HCT116 (cell line): ENCODE measurements at regions not wholly inside any gene's neighbourhood (a gene's known extent, or its start where the extent isn't known, plus 50 kb on each side); places are given as distances from the start of the nearest gene placed in this dataset.

Experiments used
- ATAC-seq: fragments of 200-7000 bp; cut with Tn5 transposase; 2 replicates; pipeline ENCODE4 v1.9.1; 2020; ENCODE audit warnings: mild to moderate bottlenecking, moderate library complexity
- BruUV-seq: library from RNA; stranded (reverse); fragments of 400-500 nt; replicated peaks from 2 replicates; lab custom pipeline; 2021; lab: Mats Ljungman, UMichigan
- CTCF ChIA-PET: fragments of 300-600 bp; sonication (Branson Sonifier 250); formaldehyde crosslinking; loops from one replicate; lab custom pipeline; 2021; ENCODE audit warnings: antibody characterized with exemption; lab: Charles Lee
- POLR2A ChIA-PET: fragments of 300-600, 350-600 bp; sonication (Branson Sonifier 250); formaldehyde crosslinking; loops from one replicate; lab custom pipeline; 2021; ENCODE audit warnings: antibody characterized with exemption; lab: Charles Lee
- RAD21 ChIA-PET, 2 experiments: fragments of 300-600 bp; sonication (Branson Sonifier 250); formaldehyde crosslinking; loops; one replicate each; lab custom pipeline; 2023; ENCODE audit warnings: low total read pairs in 2 of 2; ENCODE audit not compliant: uncharacterized antibody in 2 of 2, unreplicated experiment in 2 of 2, low non-redundant PET in 1 of 2; lab: Charles Lee
- DNase-seq: peaks from one replicate; pipeline ENCODE4 v3.0.0-alpha.2; 2010; ENCODE audit warnings: low read depth, low spot score
- H2AFZ ChIP-seq: fragments of 200-600 bp; shearing (Covaris generic), sonication (generic); 2 replicates; pipeline ENCODE4 v1.6.1; 2017; ENCODE audit warnings: low read depth, mixed run types, mixed read lengths, antibody characterized with exemption, low read length; ENCODE audit not compliant: poor library complexity, severe bottlenecking
- H3K27ac ChIP-seq: 2 replicates; pipeline ENCODE4 v1.5.1; 2012; ENCODE audit warnings: low read depth, low read length
- H3K27me3 ChIP-seq: fragments of 200-600 bp; sonication (generic); 2 replicates; pipeline ENCODE4 v1.6.1; 2016; ENCODE audit warnings: mixed run types, low read length, mixed read lengths; ENCODE audit not compliant: insufficient read depth
- H3K36me3 ChIP-seq, 2 experiments: fragments of 200-500 bp in 1 of 2; fragments of 200-600 bp in 1 of 2; sonication (Bioruptor generic) in 1 of 2; sonication (generic) in 1 of 2; 2 replicates each; pipeline versions ENCODE4 v1.5.1 to v1.6.1; 2014 to 2016; ENCODE audit warnings: low read length in 2 of 2, inconsistent platforms in 1 of 2, mixed read lengths in 1 of 2, mixed run types in 1 of 2; ENCODE audit not compliant: insufficient read depth in 2 of 2, control insufficient read depth in 1 of 2
- H3K4me1 ChIP-seq, 2 experiments: fragments of 200-600 bp in 1 of 2; sonication (generic) in 1 of 2; 2 replicates each; pipeline versions ENCODE4 v1.5.1 to v1.6.1; 2012 to 2017; ENCODE audit warnings: low read length in 2 of 2, inconsistent platforms in 1 of 2, mild to moderate bottlenecking in 1 of 2, mixed read lengths in 1 of 2, mixed run types in 1 of 2, moderate library complexity in 1 of 2; ENCODE audit not compliant: insufficient read depth in 2 of 2, control insufficient read depth in 1 of 2
- H3K4me2 ChIP-seq: fragments of 200-600 bp; sonication (generic); 2 replicates; pipeline ENCODE4 v1.6.1; 2017; ENCODE audit warnings: mixed run types, low read length, mixed read lengths
- H3K4me3 ChIP-seq, 2 experiments: fragments of 200-600 bp in 1 of 2; sonication (generic) in 1 of 2; replicated peaks in 1 of 2; 2 replicates each; pipeline ENCODE4 v1.5.1; 2011 to 2016; ENCODE audit warnings: low read length in 2 of 2, control low read depth in 1 of 2, low read depth in 1 of 2, mild to moderate bottlenecking in 1 of 2, mixed read lengths in 1 of 2, mixed run types in 1 of 2
- H3K79me2 ChIP-seq: fragments of 200-600 bp; sonication (generic); 2 replicates; pipeline ENCODE4 v1.6.1; 2017; ENCODE audit warnings: mild to moderate bottlenecking, mixed run types, low read length, moderate library complexity, mixed read lengths; ENCODE audit not compliant: insufficient read depth
- H3K9ac ChIP-seq: fragments of 200-600 bp; sonication (generic); 2 replicates; pipeline ENCODE4 v1.6.1; 2016; ENCODE audit warnings: low read length, mixed read lengths
- H3K9me2 ChIP-seq: fragments of 200-600 bp; sonication (generic), shearing (Covaris generic); 2 replicates; pipeline ENCODE4 v1.6.1; 2017; ENCODE audit warnings: mixed run types, mild to moderate bottlenecking, moderate library complexity; ENCODE audit not compliant: insufficient read depth
- H3K9me3 ChIP-seq, 2 experiments: fragments of 200-500 bp in 1 of 2; fragments of 200-600 bp in 1 of 2; sonication (Bioruptor generic) in 1 of 2; sonication (generic) in 1 of 2; 2 replicates each; pipeline ENCODE4 v1.6.1; 2014 to 2017; ENCODE audit warnings: low read length in 2 of 2, mixed read lengths in 2 of 2, inconsistent platforms in 1 of 2, low read depth in 1 of 2, mild to moderate bottlenecking in 1 of 2, mixed run types in 1 of 2, moderate library complexity in 1 of 2; ENCODE audit not compliant: control insufficient read depth in 1 of 2, insufficient read depth in 1 of 2
- H4K20me1 ChIP-seq: fragments of 200-600 bp; sonication (generic), shearing (Covaris generic); 2 replicates; pipeline ENCODE4 v1.6.1; 2017; ENCODE audit warnings: mixed run types, mild to moderate bottlenecking, moderate library complexity; ENCODE audit not compliant: insufficient read depth
- ATF3 ChIP-seq: IDR thresholded peaks from 2 replicates; pipeline ENCODE4 v1.6.1; 2012
- CBX3 ChIP-seq: IDR thresholded peaks from 2 replicates; pipeline ENCODE4 v1.6.1; 2012; ENCODE audit warnings: low read depth
- CEBPB ChIP-seq: IDR thresholded peaks from 2 replicates; pipeline ENCODE4 v1.6.1; 2012; ENCODE audit warnings: low read depth
- EZH2 ChIP-seq: fragments of 200-600 bp; sonication (generic); IDR thresholded peaks from 2 replicates; pipeline ENCODE4 v1.6.1; 2017; ENCODE audit warnings: antibody characterized with exemption, mixed run types
- JUND ChIP-seq: IDR thresholded peaks from 2 replicates; pipeline ENCODE4 v1.6.1; 2012
- POLR2A ChIP-seq: IDR thresholded peaks from 2 replicates; pipeline ENCODE4 v1.7.0; 2011; ENCODE audit warnings: borderline replicate concordance; ENCODE audit not compliant: insufficient read depth, insufficient read length; ENCODE audit errors: extremely low read depth
- RAD21 ChIP-seq: IDR thresholded peaks from 2 replicates; pipeline ENCODE4 v1.6.1; 2012; ENCODE audit warnings: low read depth, mild to moderate bottlenecking
- SP1 ChIP-seq: IDR thresholded peaks from 2 replicates; pipeline ENCODE4 v1.6.1; 2012; ENCODE audit warnings: low read depth
- SRF ChIP-seq: IDR thresholded peaks from 2 replicates; pipeline ENCODE4 v1.6.1; 2012; ENCODE audit warnings: low read depth
- ZBTB33 ChIP-seq: IDR thresholded peaks from 2 replicates; pipeline ENCODE4 v1.6.1; 2011; ENCODE audit warnings: mild to moderate bottlenecking, low read length, moderate library complexity; ENCODE audit not compliant: insufficient replicate concordance; ENCODE audit errors: extremely low read depth
- ZFX ChIP-seq: fragments of 450-650 bp; IDR thresholded peaks from 2 replicates; pipeline ENCODE4 v1.6.1; 2017
- ZNF274 ChIP-seq: fragments of 200-500 bp; sonication (Bioruptor generic); IDR thresholded peaks from 2 replicates; pipeline ENCODE4 v1.6.1; 2014; ENCODE audit warnings: mild to moderate bottlenecking, low read depth, low read length, inconsistent platforms
- intact Hi-C: fragments of 100-400 bp; cut with micrococcal nuclease; formaldehyde crosslinking; loops from 2 replicates; pipeline ENCODE4 v1.10.0; 2022

GRCh38 chrX:122418758-122419157 is 765.3 kb upstream of the GRIA3 start (continued):
- TF ChIP-seq EZH2 = no peak
- TF ChIP-seq ZBTB33 = no peak

GRCh38 chrX:122421434-122422121 is 762.5 kb upstream of the GRIA3 start:
- H3K36me3 ChIP-seq = no peaks in the 10 kb centered on the region
- ChIA-PET CTCF (no interaction called here), RAD21 (no interaction called here), POLR2A (no interaction called here)
- H3K79me2 ChIP-seq = no peaks in the 10 kb centered on the region
- H3K9me2 ChIP-seq = no peaks in the 10 kb centered on the region
- no peaks in the 10 kb centered on the region for H3K4me1 ChIP-seq
- no peaks in the 10 kb centered on the region for H4K20me1 ChIP-seq
- ATAC-seq = no peak
- no peak overlapping the region for H3K4me3 ChIP-seq
- intact Hi-C loops = no loop called here
- H3K27me3 ChIP-seq = no peaks in the 10 kb centered on the region
- no peak for DNase-seq
- H3K9me3 ChIP-seq = no peaks in the 10 kb centered on the region
- H3K4me2 ChIP-seq = no peak overlapping the region
- H2AFZ ChIP-seq = no peak overlapping the region
- BruUV-seq = no TSS peak
- H3K27ac ChIP-seq = no peak overlapping the region
- TF ChIP-seq CBX3 (no peak), CEBPB (no peak), JUND (no peak), ZNF274 (no peak), EZH2 (no peak), ZFX (no peak), ZBTB33 (no peak), SRF (no peak), ATF3 (no peak), RAD21 (no peak), SP1 (no peak), POLR2A (no peak)
- no peak overlapping the region for H3K9ac ChIP-seq
